SU-DHL-6 (cell line): ENCODE measurements at regions not wholly inside any gene's neighbourhood (a gene's known extent, or its start where the extent isn't known, plus 50 kb on each side); places are given as distances from the start of the nearest gene placed in this dataset.
A peak's percentile ranks its signal among the peaks of the same experiment; 100 is the strongest.

Source experiments
- H2AFZ ChIP-seq: fragments of 200-600 bp; sonication (generic); 2 replicates; pipeline ENCODE4 v1.6.1; 2014; ENCODE audit warnings: low read depth, mild to moderate bottlenecking, moderate library complexity, mixed read lengths, antibody characterized with exemption, low read length; ENCODE audit not compliant: severe bottlenecking
- H3F3A ChIP-seq: fragments of 200-600 bp; shearing (Covaris generic); 2 replicates; pipeline ENCODE4 v1.6.0; 2016; ENCODE audit warnings: antibody characterized with exemption, mild to moderate bottlenecking; ENCODE audit not compliant: insufficient read depth
- H3K27ac ChIP-seq: fragments of 200-600 bp; sonication (generic); 2 replicates; pipeline ENCODE4 v1.5.1; 2016; ENCODE audit warnings: low read depth, mild to moderate bottlenecking, low read length, moderate library complexity, mixed read lengths
- H3K27me3 ChIP-seq: fragments of 200-600 bp; sonication (generic), shearing (Covaris generic); 2 replicates; pipeline ENCODE4 v1.6.0; 2014; ENCODE audit warnings: mild to moderate bottlenecking, low read length
- H3K36me3 ChIP-seq: fragments of 200-600 bp; sonication (generic); 2 replicates; pipeline ENCODE4 v1.6.1; 2014; ENCODE audit warnings: mild to moderate bottlenecking, low read length, mixed read lengths
- H3K4me2 ChIP-seq: fragments of 300-600, 200-600 bp; shearing (Covaris generic), sonication (generic); 2 replicates; pipeline ENCODE4 v1.6.0; 2014; ENCODE audit warnings: low read length, low read depth, mild to moderate bottlenecking; ENCODE audit not compliant: poor library complexity, severe bottlenecking
- H3K4me3 ChIP-seq: fragments of 200-600 bp; sonication (generic); 2 replicates; pipeline ENCODE4 v1.5.1; 2014; ENCODE audit warnings: antibody characterized with exemption, low read length, mild to moderate bottlenecking, mixed read lengths; ENCODE audit not compliant: insufficient read depth, poor library complexity, severe bottlenecking
- H3K79me2 ChIP-seq: fragments of 200-600 bp; sonication (generic); 2 replicates; pipeline ENCODE4 v1.6.1; 2014; ENCODE audit warnings: mild to moderate bottlenecking, low read length, moderate library complexity; ENCODE audit not compliant: insufficient read depth
- H3K9ac ChIP-seq: fragments of 200-600 bp; sonication (generic); 2 replicates; pipeline ENCODE4 v1.7.0; 2014; ENCODE audit warnings: mild to moderate bottlenecking, low read length
- H3K9me2 ChIP-seq: fragments of 200-600 bp; sonication (generic); replicated peaks from 2 replicates; pipeline ENCODE4 v1.6.1; 2014; ENCODE audit warnings: low read length; ENCODE audit not compliant: insufficient read depth
- H3K9me3 ChIP-seq: fragments of 200-600 bp; sonication (generic); 2 replicates; pipeline ENCODE4 v1.6.1; 2014; ENCODE audit warnings: low read length, mixed read lengths; ENCODE audit not compliant: insufficient read depth
- H4K20me1 ChIP-seq: fragments of 200-600 bp; sonication (generic); 2 replicates; pipeline ENCODE4 v1.6.1; 2014; ENCODE audit warnings: low read depth, mild to moderate bottlenecking, antibody characterized with exemption, low read length, moderate library complexity, mixed read lengths
- EZH2phosphoT487 ChIP-seq: fragments of 200-600 bp; sonication (generic), shearing (Covaris generic); conservative IDR thresholded peaks from 2 replicates; pipeline ENCODE4 v1.6.1; 2018; ENCODE audit warnings: mild to moderate bottlenecking, antibody characterized with exemption, low read length, moderate library complexity, mixed read lengths
- TF ChIP-seq, protein P1 (sequence below): fragments of 200-600 bp; sonication (generic); IDR thresholded peaks from one replicate; pipeline ENCODE4 v1.5.1; 2017; ENCODE audit warnings: antibody characterized with exemption, mild to moderate bottlenecking, low read length, moderate library complexity; ENCODE audit not compliant: insufficient read depth, poor library complexity, severe bottlenecking

DNA sequence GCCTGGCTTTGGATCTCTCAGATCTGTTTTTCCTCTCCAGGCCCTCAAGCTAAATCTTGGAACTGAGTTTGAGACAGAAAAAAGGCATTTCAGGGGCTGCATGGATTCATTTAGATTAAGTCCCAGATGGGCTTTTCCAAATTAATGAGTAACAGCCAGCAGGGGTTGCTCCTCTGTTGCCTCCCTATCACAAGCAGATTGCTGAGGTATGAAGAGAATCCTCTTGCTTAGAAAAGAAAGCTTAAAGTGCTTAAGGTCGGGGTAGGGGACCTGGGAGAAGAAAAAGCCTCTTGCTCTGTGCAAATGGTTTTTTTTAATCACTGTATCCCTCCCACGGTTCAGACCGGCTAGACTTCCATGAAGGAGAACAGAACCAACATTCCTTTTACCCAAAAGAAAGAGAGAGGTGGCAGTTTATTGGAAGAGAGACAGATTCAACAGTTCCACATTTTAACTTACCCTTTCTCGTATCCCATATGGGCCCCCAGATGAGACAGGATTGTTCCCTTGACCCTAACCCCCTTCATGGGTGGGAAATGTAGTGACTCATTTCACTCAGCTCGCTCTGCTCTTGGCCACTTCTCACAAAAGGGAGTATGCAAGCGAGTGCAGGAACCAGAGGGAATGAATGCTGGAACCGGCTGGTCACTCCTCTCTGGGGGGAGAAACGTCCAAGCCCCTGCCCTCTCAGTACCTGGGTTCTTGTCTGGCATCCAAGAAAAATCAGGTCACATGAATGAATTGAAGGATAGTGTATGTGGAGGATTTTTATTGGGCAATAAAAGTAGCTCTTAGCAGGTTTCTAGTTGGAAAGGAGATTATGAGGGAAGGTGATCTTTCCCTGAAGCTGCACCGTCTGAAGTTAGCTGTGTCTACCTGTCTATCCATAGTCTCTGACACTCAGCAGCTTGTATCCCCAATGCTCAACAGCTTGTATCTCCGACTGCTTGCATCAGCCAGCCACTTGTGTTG is 745.2 kb downstream of the SI start:
- TF ChIP-seq, protein P1, sequence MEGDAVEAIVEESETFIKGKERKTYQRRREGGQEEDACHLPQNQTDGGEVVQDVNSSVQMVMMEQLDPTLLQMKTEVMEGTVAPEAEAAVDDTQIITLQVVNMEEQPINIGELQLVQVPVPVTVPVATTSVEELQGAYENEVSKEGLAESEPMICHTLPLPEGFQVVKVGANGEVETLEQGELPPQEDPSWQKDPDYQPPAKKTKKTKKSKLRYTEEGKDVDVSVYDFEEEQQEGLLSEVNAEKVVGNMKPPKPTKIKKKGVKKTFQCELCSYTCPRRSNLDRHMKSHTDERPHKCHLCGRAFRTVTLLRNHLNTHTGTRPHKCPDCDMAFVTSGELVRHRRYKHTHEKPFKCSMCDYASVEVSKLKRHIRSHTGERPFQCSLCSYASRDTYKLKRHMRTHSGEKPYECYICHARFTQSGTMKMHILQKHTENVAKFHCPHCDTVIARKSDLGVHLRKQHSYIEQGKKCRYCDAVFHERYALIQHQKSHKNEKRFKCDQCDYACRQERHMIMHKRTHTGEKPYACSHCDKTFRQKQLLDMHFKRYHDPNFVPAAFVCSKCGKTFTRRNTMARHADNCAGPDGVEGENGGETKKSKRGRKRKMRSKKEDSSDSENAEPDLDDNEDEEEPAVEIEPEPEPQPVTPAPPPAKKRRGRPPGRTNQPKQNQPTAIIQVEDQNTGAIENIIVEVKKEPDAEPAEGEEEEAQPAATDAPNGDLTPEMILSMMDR: no peak
- TF ChIP-seq EZH2phosphoT487: no peak
- Histone ChIP-seq H3K4me2 (no peak overlapping the region), H3K27me3 (no peaks in the 10 kb centered on the region), H3K9me2 (no peaks in the 10 kb centered on the region), H3K27ac (no peak overlapping the region), H3K9ac (no peak overlapping the region), H3K9me3 (no peaks in the 10 kb centered on the region), H3K79me2 (no peaks in the 10 kb centered on the region), H2AFZ (no peak overlapping the region), H3F3A (no peaks in the 10 kb centered on the region), H4K20me1 (no peaks in the 10 kb centered on the region), H3K4me3 (no peak overlapping the region), H3K36me3 (no peaks in the 10 kb centered on the region)

DNA sequence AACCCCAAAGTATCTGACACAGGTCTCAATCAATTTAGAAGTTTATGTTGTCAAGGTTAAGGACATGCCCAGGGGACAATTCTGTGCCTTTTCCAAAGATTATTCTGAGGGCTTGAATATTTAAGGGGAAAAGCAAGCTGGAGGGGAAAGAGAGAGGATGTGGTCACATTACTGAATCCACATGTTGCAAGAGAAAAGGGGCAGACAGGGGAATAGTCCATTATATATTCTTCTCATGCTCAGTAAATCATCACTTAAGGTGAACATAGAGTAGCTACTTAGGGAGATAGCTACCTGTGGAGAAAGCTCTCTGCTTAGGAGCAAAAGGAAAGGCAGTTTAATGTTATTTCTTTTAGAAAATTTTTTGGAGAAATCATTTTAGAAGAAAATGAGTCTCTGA is 751.6 kb downstream of the SI start:
- Histone ChIP-seq H2AFZ (no peak overlapping the region), H3K9me2 (no peaks in the 10 kb centered on the region), H4K20me1 (no peaks in the 10 kb centered on the region), H3K27me3 (no peaks in the 10 kb centered on the region), H3F3A (no peaks in the 10 kb centered on the region), H3K4me3 (no peak overlapping the region), H3K36me3 (no peaks in the 10 kb centered on the region), H3K79me2 (no peaks in the 10 kb centered on the region), H3K9me3 (no peaks in the 10 kb centered on the region), H3K4me2 (no peak overlapping the region), H3K9ac (no peak overlapping the region), H3K27ac (no peak overlapping the region)
- TF ChIP-seq, protein P1: no peak

DNA sequence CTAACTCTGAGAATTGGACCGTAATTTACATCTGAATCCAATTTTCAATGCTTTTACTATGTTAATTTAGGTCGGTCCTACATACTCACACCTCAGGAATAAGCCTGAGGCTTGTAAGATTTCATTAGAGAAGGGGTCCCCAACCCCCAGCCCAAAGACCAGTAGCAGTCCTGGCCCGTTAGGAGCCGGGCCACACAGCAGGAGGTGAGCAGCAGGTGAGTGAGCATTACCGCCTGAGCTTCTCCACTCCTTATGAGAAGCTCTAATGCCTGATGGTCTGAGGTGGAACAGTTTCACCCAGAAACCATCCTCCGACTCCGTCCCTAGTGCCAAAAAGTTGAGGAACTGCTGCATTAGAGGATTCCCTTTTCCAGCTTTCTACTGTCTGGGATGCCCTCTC is 757.3 kb downstream of the SI start:
- Histone ChIP-seq H3K27ac (no peak overlapping the region), H3K79me2 (no peaks in the 10 kb centered on the region), H3K36me3 (no peaks in the 10 kb centered on the region), H3K4me3 (no peak overlapping the region), H3F3A (no peaks in the 10 kb centered on the region), H4K20me1 (no peaks in the 10 kb centered on the region), H3K27me3 (no peaks in the 10 kb centered on the region), H2AFZ (peak overlapping the region; percentile 31), H3K9ac (no peak overlapping the region), H3K9me2 (no peaks in the 10 kb centered on the region), H3K9me3 (no peaks in the 10 kb centered on the region), H3K4me2 (no peak overlapping the region)
- TF ChIP-seq, protein P1: no peak
- TF ChIP-seq EZH2phosphoT487: no peak
